H1 (cell line): ENCODE measurements at regions not wholly inside any gene's neighbourhood (a gene's known extent, or its start where the extent isn't known, plus 50 kb on each side); places are given as distances from the start of the nearest gene placed in this dataset.

Source experiments
- CTCF ChIA-PET: fragments of 300-600 bp; sonication (Branson Sonifier 250); formaldehyde crosslinking; loops from one replicate; lab custom pipeline; 2021; ENCODE audit not compliant: partially characterized antibody; lab: Charles Lee
- POLR2A ChIA-PET: fragments of 300-600 bp; sonication (Branson Sonifier 250); formaldehyde crosslinking; loops from one replicate; lab custom pipeline; 2021; ENCODE audit warnings: inconsistent platforms; ENCODE audit not compliant: partially characterized antibody; lab: Charles Lee
- DNase-seq, 2 experiments: peaks; one replicate each; pipeline versions ENCODE4 v3.0.0 to v3.0.0-alpha.2; 2010 to 2022; ENCODE audit warnings: low spot score in 2 of 2, low read depth in 1 of 2, mixed read lengths in 1 of 2
- FAIRE-seq: peaks from 2 replicates; lab custom pipeline; 2011; peaks lifted over from hg19 to GRCh38; lab: Jason Lieb, UNC
- H2AFZ ChIP-seq: 2 replicates; pipeline ENCODE4 v1.8.1; 2012; ENCODE audit warnings: low read length, inconsistent platforms
- H2AK5ac ChIP-seq: 2 replicates; pipeline ENCODE4 v1.6.1; 2013; ENCODE audit warnings: low read depth, low read length
- H2BK120ac ChIP-seq: replicated peaks from 2 replicates; pipeline ENCODE3; 2013; ENCODE audit warnings: low read depth, low read length, inconsistent platforms
- H2BK12ac ChIP-seq: 2 replicates; pipeline ENCODE4 v1.6.1; 2013; ENCODE audit warnings: low read depth, low read length
- H2BK15ac ChIP-seq: 2 replicates; pipeline ENCODE4 v1.6.1; 2013; ENCODE audit warnings: low read length
- H2BK20ac ChIP-seq: 2 replicates; pipeline ENCODE4 v1.6.1; 2013; ENCODE audit warnings: low read length
- H2BK5ac ChIP-seq: 2 replicates; pipeline ENCODE4 v1.6.1; 2013; ENCODE audit warnings: low read depth, low read length
- H3K14ac ChIP-seq: 2 replicates; pipeline ENCODE4 v1.6.1; 2013; ENCODE audit warnings: inconsistent platforms; ENCODE audit not compliant: insufficient read length
- H3K18ac ChIP-seq: 2 replicates; pipeline ENCODE4 v1.6.1; 2013; ENCODE audit warnings: low read length; ENCODE audit errors: extremely low read depth
- H3K23ac ChIP-seq: 2 replicates; pipeline ENCODE4 v1.6.1; 2013; ENCODE audit warnings: inconsistent platforms; ENCODE audit not compliant: insufficient read length
- H3K23me2 ChIP-seq: 2 replicates; pipeline ENCODE4 v1.6.1; 2013; ENCODE audit warnings: low read depth, low read length
- H3K27ac ChIP-seq: 2 replicates; pipeline ENCODE4 v1.6.1; 2011; ENCODE audit warnings: low read depth, low read length, inconsistent platforms
- H3K27me3 ChIP-seq, 4 experiments: replicated peaks in 1 of 4; 1 replicate in 1 of 4; 2 replicates in 3 of 4; pipeline versions ENCODE4 v1.6.1 to v1.8.1; 2011 to 2013; ENCODE audit warnings: low read length in 3 of 4, mild to moderate bottlenecking in 3 of 4, inconsistent platforms in 2 of 4, mixed read lengths in 2 of 4, moderate library complexity in 1 of 4; ENCODE audit not compliant: control insufficient read depth in 3 of 4, insufficient read depth in 3 of 4; ENCODE audit errors: extremely low read depth in 1 of 4
- H3K36me3 ChIP-seq, 4 experiments: 2 replicates each; pipeline versions ENCODE4 v1.6.1 to v1.8.1; 2011 to 2013; ENCODE audit warnings: mild to moderate bottlenecking in 4 of 4, low read length in 3 of 4, moderate library complexity in 2 of 4, control low read depth in 1 of 4, inconsistent platforms in 1 of 4; ENCODE audit not compliant: insufficient read depth in 4 of 4, control insufficient read depth in 2 of 4
- H3K4ac ChIP-seq: replicated peaks from 2 replicates; pipeline ENCODE3; 2013; ENCODE audit warnings: low read length, low read depth, mixed read lengths, inconsistent platforms; ENCODE audit not compliant: insufficient read length
- H3K4me1 ChIP-seq, 4 experiments: replicated peaks in 1 of 4; 1 replicate in 1 of 4; 2 replicates in 3 of 4; pipeline versions ENCODE4 v1.6.1 to v1.8.1; 2011 to 2013; ENCODE audit warnings: low read length in 3 of 4, inconsistent platforms in 2 of 4, mixed read lengths in 1 of 4; ENCODE audit not compliant: insufficient read depth in 4 of 4, control insufficient read depth in 3 of 4
- H3K4me2 ChIP-seq, 2 experiments: 2 replicates each; pipeline versions ENCODE4 v1.6.1 to v1.8.1; 2011 to 2013; ENCODE audit warnings: low read depth in 2 of 2, low read length in 2 of 2, control low read depth in 1 of 2, inconsistent platforms in 1 of 2, mild to moderate bottlenecking in 1 of 2; ENCODE audit not compliant: insufficient read depth in 1 of 2
- H3K4me3 ChIP-seq, 4 experiments: fragments of 200-600, 300-600 bp in 1 of 4; sonication (generic), shearing (Covaris generic), sonication (Bioruptor Twin) in 1 of 4; 2 replicates each; pipeline versions ENCODE4 v1.5.1 to v1.8.1; 2011 to 2016; ENCODE audit warnings: low read length in 4 of 4, low read depth in 3 of 4, control low read depth in 2 of 4, inconsistent platforms in 2 of 4, mild to moderate bottlenecking in 2 of 4, mixed read lengths in 1 of 4, moderate library complexity in 1 of 4; ENCODE audit not compliant: insufficient read depth in 2 of 4; ENCODE audit errors: extremely low read depth in 1 of 4
- H3K56ac ChIP-seq: replicated peaks from 2 replicates; pipeline ENCODE3; 2013; ENCODE audit warnings: low read depth, mild to moderate bottlenecking, mixed read lengths, low read length, inconsistent platforms; ENCODE audit not compliant: insufficient read length
- H3K79me1 ChIP-seq: 2 replicates; pipeline ENCODE4 v1.6.1; 2013; ENCODE audit warnings: low read depth, low read length, control low read depth
- H3K79me2 ChIP-seq, 2 experiments: 2 replicates each; pipeline versions ENCODE4 v1.6.1 to v1.8.1; 2012 to 2013; ENCODE audit warnings: low read length in 2 of 2, mild to moderate bottlenecking in 2 of 2, inconsistent platforms in 1 of 2; ENCODE audit not compliant: insufficient read depth in 2 of 2, control insufficient read depth in 1 of 2
- H3K9ac ChIP-seq, 4 experiments: replicated peaks in 1 of 4; 1 replicate in 1 of 4; 2 replicates in 3 of 4; pipeline versions ENCODE4 v1.6.1 to v1.8.1; 2011 to 2013; ENCODE audit warnings: low read depth in 3 of 4, low read length in 3 of 4, control low read depth in 2 of 4, mild to moderate bottlenecking in 2 of 4, moderate library complexity in 2 of 4, inconsistent platforms in 1 of 4; ENCODE audit errors: extremely low read depth in 1 of 4
- H3K9me3 ChIP-seq, 2 experiments: 2 replicates each; pipeline versions ENCODE4 v1.6.1 to v1.8.1; 2012 to 2013; ENCODE audit warnings: mild to moderate bottlenecking in 2 of 2, moderate library complexity in 2 of 2, control low read depth in 1 of 2, inconsistent platforms in 1 of 2, low read depth in 1 of 2, low read length in 1 of 2, mixed read lengths in 1 of 2; ENCODE audit not compliant: insufficient read depth in 2 of 2
- H4K20me1 ChIP-seq, 2 experiments: replicated peaks in 1 of 2; 2 replicates each; pipeline versions ENCODE3 to v1.8.1; 2011 to 2013; ENCODE audit warnings: inconsistent platforms in 2 of 2, low read length in 2 of 2, mild to moderate bottlenecking in 1 of 2; ENCODE audit not compliant: insufficient read depth in 2 of 2, control insufficient read depth in 1 of 2
- H4K5ac ChIP-seq: 2 replicates; pipeline ENCODE4 v1.6.1; 2013; ENCODE audit warnings: low read length, low read depth, mixed read lengths, inconsistent platforms; ENCODE audit not compliant: insufficient read length
- H4K8ac ChIP-seq: 2 replicates; pipeline ENCODE4 v1.8.0; 2013; ENCODE audit warnings: mild to moderate bottlenecking, moderate library complexity, low read length, inconsistent platforms; ENCODE audit not compliant: insufficient read depth; ENCODE audit errors: extremely low read depth
- H4K91ac ChIP-seq: replicated peaks from 2 replicates; pipeline ENCODE3; 2013; ENCODE audit warnings: low read length, mixed read lengths, inconsistent platforms; ENCODE audit not compliant: insufficient read length
- BACH1 ChIP-seq: IDR thresholded peaks from 2 replicates; pipeline ENCODE4 v1.6.1; 2012; ENCODE audit warnings: low read length, improper control_type of control experiment
- BRCA1 ChIP-seq: IDR thresholded peaks from 2 replicates; pipeline ENCODE4 v1.6.1; 2012; ENCODE audit warnings: low read depth, low read length, improper control_type of control experiment
- HDAC6 ChIP-seq: IDR thresholded peaks from one replicate; pipeline ENCODE4 v1.7.1; 2012; ENCODE audit warnings: low read depth, mild to moderate bottlenecking, inconsistent platforms, low read length, moderate library complexity
- NRF1 ChIP-seq: IDR thresholded peaks from 2 replicates; pipeline ENCODE4 v1.6.1; 2011; ENCODE audit warnings: mild to moderate bottlenecking, low read depth, low read length, improper control_type of control experiment
- PHF8 ChIP-seq: fragments of 200-600 bp; sonication (generic); conservative IDR thresholded peaks from 2 replicates; pipeline ENCODE4 v1.7.1; 2012; ENCODE audit warnings: low read depth, mild to moderate bottlenecking, inconsistent platforms, low read length, moderate library complexity
- POLR2AphosphoS5 ChIP-seq: IDR thresholded peaks from 2 replicates; pipeline ENCODE4 v1.6.1; 2011; ENCODE audit warnings: low read depth, low read length
- RXRA ChIP-seq: IDR thresholded peaks from 2 replicates; pipeline ENCODE4 v1.6.1; 2011; ENCODE audit warnings: low read depth, mild to moderate bottlenecking, low read length, moderate library complexity; ENCODE audit not compliant: insufficient read depth
- SIN3A ChIP-seq, 2 experiments: IDR thresholded peaks in 1 of 2; conservative IDR thresholded peaks in 1 of 2; 2 replicates each; pipeline ENCODE4 v1.6.1; 2011 to 2012; ENCODE audit warnings: low read length in 2 of 2, improper control_type of control experiment in 1 of 2, low read depth in 1 of 2, mild to moderate bottlenecking in 1 of 2
- SP1 ChIP-seq: IDR thresholded peaks from 2 replicates; pipeline ENCODE4 v1.6.1; 2011; ENCODE audit warnings: low read depth, low read length
- SRF ChIP-seq: IDR thresholded peaks from 2 replicates; pipeline ENCODE4 v1.6.1; 2011; ENCODE audit warnings: mild to moderate bottlenecking, low read depth, low read length, moderate library complexity
- TEAD4 ChIP-seq: IDR thresholded peaks from 2 replicates; pipeline ENCODE4 v1.6.1; 2012; ENCODE audit warnings: low read depth, low read length, inconsistent platforms, mixed read lengths
- WGBS, 2 experiments: shearing (Covaris generic) in 1 of 2; methylation state at CpG; one replicate each; pipeline versions ENCODE4 v1.1.6 to v1.1.7; 2013 to 2015; ENCODE audit warnings: low lambda C conversion rate in 2 of 2, mixed read lengths in 2 of 2, inconsistent platforms in 1 of 2, low coverage in 1 of 2, missing lambda C conversion rate in 1 of 2; ENCODE audit not compliant: insufficient replicate concordance in 2 of 2, insufficient coverage in 1 of 2, insufficient read length in 1 of 2; ENCODE audit errors: extremely low coverage in 1 of 2, missing lambda C conversion rate in 1 of 2; 5-methylcytosine and 5-hydroxymethylcytosine counted together

DNA sequence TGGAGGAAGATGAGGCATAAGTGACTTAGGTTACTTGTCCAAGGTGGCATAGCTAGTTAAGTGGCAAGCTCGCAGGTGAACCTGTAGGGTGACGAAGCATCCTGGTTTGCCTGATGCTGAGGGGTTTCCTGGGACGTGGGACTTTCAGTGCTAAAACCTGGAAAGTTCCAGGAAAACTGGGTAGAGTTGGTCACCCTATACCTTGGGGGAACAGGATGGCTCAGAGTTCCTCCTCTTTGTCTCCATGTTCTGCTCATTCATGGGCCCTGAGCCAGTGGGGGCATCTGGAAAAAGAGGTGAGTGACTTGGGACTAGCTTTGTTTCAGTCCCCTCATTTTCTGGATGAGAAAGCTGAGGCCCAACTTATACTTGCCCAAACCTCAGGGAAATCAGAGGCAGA is 268.0 kb upstream of the N4BP1 start:
- Histone ChIP-seq H3K23me2 (no peaks in the 10 kb centered on the region), H3K79me1 (no peaks in the 10 kb centered on the region), H2AK5ac (no peak overlapping the region), H3K56ac (no peak overlapping the region), H2BK20ac (no peak overlapping the region), H4K20me1 (no peaks in the 10 kb centered on the region), H4K8ac (no peak overlapping the region), H3K14ac (no peak overlapping the region), H3K4me1 (no peaks in the 10 kb centered on the region), H2BK12ac (no peak overlapping the region), H3K4me3 (no peak overlapping the region), H3K27ac (no peak overlapping the region), H2BK5ac (no peak overlapping the region), H3K27me3 (no peaks in the 10 kb centered on the region), H3K79me2 (no peaks in the 10 kb centered on the region), H3K4ac (no peak overlapping the region), H3K9me3 (no peaks in the 10 kb centered on the region), H3K36me3 (no peaks in the 10 kb centered on the region), H3K4me2 (no peak overlapping the region), H3K23ac (no peak overlapping the region), H3K18ac (no peak overlapping the region), H4K5ac (no peak overlapping the region), H2BK15ac (no peak overlapping the region), H2AFZ (no peak overlapping the region), H3K9ac (no peak overlapping the region), H2BK120ac (no peak overlapping the region), H4K91ac (no peak overlapping the region)
- DNase-seq (no peak), FAIRE-seq (no peak)
- ChIA-PET POLR2A (no interaction called here), CTCF (interaction anchor here (1.6 to 3.4 kb wide), 2 partner anchors 14 to 47 kb away, joined by 7 to 13 read pairs; no protein-coding TSS in a partner anchor)
- WGBS, 2 experiments, result 84% methylated on average over 3 of the region's 3 CpGs; no CpG with 5 or more reads in 1 of the 2 experiments
- TF ChIP-seq PHF8 (no peak), BACH1 (no peak), NRF1 (no peak), POLR2AphosphoS5 (no peak), TEAD4 (no peak), RXRA (no peak), SRF (no peak), SP1 (no peak), BRCA1 (no peak), SIN3A (conservative IDR thresholded peaks at IDR 0.05 in 1 of 2, IDR thresholded peaks at IDR 0.05 in 1 of 2; ENCODE audit: low read depth in 1 of 2, low read length in 2 of 2) (no peak), HDAC6 (no peak)
